DOHH2 (cell line): ENCODE measurements at regions not wholly inside any gene's neighbourhood (a gene's known extent, or its start where the extent isn't known, plus 50 kb on each side); places are given as distances from the start of the nearest gene placed in this dataset.

Experiments
- H3F3A ChIP-seq: fragments of 200-600 bp; sonication (generic), shearing (Covaris generic); 2 replicates; pipeline ENCODE4 v1.6.0; 2016; ENCODE audit warnings: antibody characterized with exemption, mild to moderate bottlenecking; ENCODE audit not compliant: control insufficient read depth, insufficient read depth
- H3K27ac ChIP-seq: fragments of 200-600 bp; sonication (generic); 2 replicates; pipeline ENCODE4 v1.5.1; 2014; ENCODE audit warnings: low read depth, mild to moderate bottlenecking, low read length, moderate library complexity
- H3K27me3 ChIP-seq: fragments of 200-600 bp; sonication (generic); 2 replicates; pipeline ENCODE4 v1.6.1; 2014; ENCODE audit warnings: mild to moderate bottlenecking, low read length, mixed read lengths; ENCODE audit not compliant: control insufficient read depth
- H3K36me3 ChIP-seq: fragments of 200-600 bp; sonication (generic); 2 replicates; pipeline ENCODE4 v1.6.1; 2014; ENCODE audit warnings: mild to moderate bottlenecking, low read length, moderate library complexity, mixed read lengths; ENCODE audit not compliant: control insufficient read depth
- H3K4me1 ChIP-seq: fragments of 200-600 bp; sonication (generic); 2 replicates; pipeline ENCODE4 v1.6.1; 2014; ENCODE audit warnings: mild to moderate bottlenecking, low read length, mixed read lengths; ENCODE audit not compliant: control insufficient read depth
- H3K4me2 ChIP-seq: fragments of 200-600 bp; sonication (generic); 2 replicates; pipeline ENCODE4 v1.6.0; 2014; ENCODE audit warnings: mild to moderate bottlenecking, low read length, moderate library complexity
- H3K4me3 ChIP-seq: fragments of 200-600 bp; sonication (generic); 2 replicates; pipeline ENCODE4 v1.5.1; 2014; ENCODE audit warnings: mild to moderate bottlenecking, low read length, mixed read lengths
- H3K79me2 ChIP-seq: fragments of 200-600 bp; sonication (generic); 2 replicates; pipeline ENCODE4 v1.6.1; 2014; ENCODE audit warnings: mild to moderate bottlenecking, low read length, mixed read lengths; ENCODE audit not compliant: control insufficient read depth
- H3K9me2 ChIP-seq: fragments of 200-600 bp; sonication (generic); replicated peaks from 2 replicates; pipeline ENCODE4 v1.6.1; 2014; ENCODE audit warnings: mild to moderate bottlenecking, low read length, mixed read lengths; ENCODE audit not compliant: control insufficient read depth
- H3K9me3 ChIP-seq: fragments of 200-600 bp; sonication (generic); 2 replicates; pipeline ENCODE4 v1.6.1; 2014; ENCODE audit warnings: antibody characterized with exemption, low read length, mixed read lengths; ENCODE audit not compliant: control insufficient read depth, insufficient read depth
- H4K20me1 ChIP-seq: fragments of 200-600 bp; sonication (generic); 2 replicates; pipeline ENCODE4 v1.6.0; 2014; ENCODE audit warnings: low read depth, mild to moderate bottlenecking, antibody characterized with exemption, low read length, moderate library complexity; ENCODE audit not compliant: control insufficient read depth, insufficient read depth
- CTCF ChIP-seq: fragments of 200-600 bp; sonication (generic); IDR thresholded peaks from one replicate; pipeline ENCODE4 v1.5.1; 2014; ENCODE audit warnings: antibody characterized with exemption, mild to moderate bottlenecking, low read depth, low read length; ENCODE audit not compliant: poor library complexity, severe bottlenecking
- EZH2phosphoT487 ChIP-seq: fragments of 200-600 bp; sonication (generic); IDR thresholded peaks from 2 replicates; pipeline ENCODE4 v1.6.1; 2017; ENCODE audit warnings: borderline replicate concordance, mild to moderate bottlenecking, antibody characterized with exemption, low read length, moderate library complexity, mixed read lengths

GRCh38 chr6:63395381-63395780, 75.6 kb upstream of the LGSN start:
- Histone ChIP-seq H3F3A (no peaks in the 10 kb centered on the region), H3K4me3 (no peak overlapping the region), H3K36me3 (no peaks in the 10 kb centered on the region), H3K9me3 (no peaks in the 10 kb centered on the region), H3K9me2 (no peaks in the 10 kb centered on the region), H3K27me3 (no peaks in the 10 kb centered on the region), H3K79me2 (no peaks in the 10 kb centered on the region), H3K4me2 (no peak overlapping the region), H3K4me1 (no peaks in the 10 kb centered on the region), H4K20me1 (no peaks in the 10 kb centered on the region), H3K27ac (no peak overlapping the region)
- TF ChIP-seq CTCF (no peak), EZH2phosphoT487 (no peak)

- Histone ChIP-seq H3K4me1 (no peaks in the 10 kb centered on the region), H3K4me3 (no peak overlapping the region), H3K79me2 (no peaks in the 10 kb centered on the region), H3K9me2 (no peaks in the 10 kb centered on the region), H3K4me2 (no peak overlapping the region), H3K9me3 (no peaks in the 10 kb centered on the region), H3K27ac (no peak overlapping the region), H3K27me3 (no peaks in the 10 kb centered on the region), H3K36me3 (no peaks in the 10 kb centered on the region), H3F3A (no peaks in the 10 kb centered on the region), H4K20me1 (no peaks in the 10 kb centered on the region)
- TF ChIP-seq CTCF (no peak), EZH2phosphoT487 (no peak)
Observed at GRCh38 chr6:63403725-63404124, 83.9 kb upstream of the LGSN start.

- Histone ChIP-seq H4K20me1 (no peaks in the 10 kb centered on the region), H3K27ac (no peak overlapping the region), H3K4me1 (no peaks in the 10 kb centered on the region), H3K9me3 (no peaks in the 10 kb centered on the region), H3K4me3 (no peak overlapping the region), H3K4me2 (no peak overlapping the region), H3K9me2 (no peaks in the 10 kb centered on the region), H3K79me2 (no peaks in the 10 kb centered on the region), H3K36me3 (no peaks in the 10 kb centered on the region), H3F3A (no peaks in the 10 kb centered on the region), H3K27me3 (no peaks in the 10 kb centered on the region)
- TF ChIP-seq CTCF (no peak), EZH2phosphoT487 (no peak)
Observed at GRCh38 chr6:63410435-63411426, 90.9 kb upstream of the LGSN start.
